Effector memory CD8-positive, alpha-beta T cell (primary cell): ENCODE measurements at regions not wholly inside any gene's neighbourhood (a gene's known extent, or its start where the extent isn't known, plus 50 kb on each side); places are given as distances from the start of the nearest gene placed in this dataset.
"Not testable (repeated sequence)": the region's sequence is repeated elsewhere in the genome, so short reads cannot be mapped to it uniquely, and the experiment has no call there.

ENCODE experiments used
- ATAC-seq: fragments of 150-1000 bp; cut with Tn5 transposase; replicated peaks from 2 replicates; pipeline ENCODE4 v1.10.0; 2021; ENCODE audit warnings: mild to moderate bottlenecking, moderate library complexity
- DNase-seq, 3 experiments: peaks; one replicate each; pipeline ENCODE4 v3.0.0; 2021
- H3K27ac Mint-ChIP-seq, 2 donors: one replicate each; pipeline ENCODE4 v1.8.0; 2022; ENCODE audit warnings: mild to moderate bottlenecking in 2 of 2, mixed read lengths in 2 of 2, moderate library complexity in 2 of 2
- H3K27me3 Mint-ChIP-seq, 2 donors: one replicate each; pipeline ENCODE4 v1.8.0; 2022; ENCODE audit warnings: mixed read lengths in 2 of 2
- H3K36me3 Mint-ChIP-seq: one replicate; pipeline ENCODE4 v1.8.0; 2022; ENCODE audit warnings: mild to moderate bottlenecking, moderate library complexity, mixed read lengths; ENCODE audit not compliant: insufficient read depth
- H3K4me1 Mint-ChIP-seq, 2 donors: one replicate each; pipeline ENCODE4 v1.8.0; 2022; ENCODE audit warnings: low read depth in 2 of 2, mixed read lengths in 2 of 2
- H3K4me3 Mint-ChIP-seq, 2 donors: one replicate each; pipeline ENCODE4 v1.8.0; 2022; ENCODE audit warnings: mild to moderate bottlenecking in 2 of 2, mixed read lengths in 2 of 2, moderate library complexity in 2 of 2
- H3K9me3 Mint-ChIP-seq, 2 donors: one replicate each; pipeline ENCODE4 v1.8.0; 2022; ENCODE audit warnings: mixed read lengths in 2 of 2

- no peak overlapping the region for H3K4me3 Mint-ChIP-seq
- ATAC-seq (no peak), DNase-seq (no peak)
- H3K4me1 Mint-ChIP-seq = peaks cover 0 to 2% of the 10 kb centered on the region in 2 donors
- H3K27me3 Mint-ChIP-seq = peaks cover 9 to 11% of the 10 kb centered on the region in 2 donors
- H3K27ac Mint-ChIP-seq = no peak overlapping the region
- no peaks in the 10 kb centered on the region for H3K9me3 Mint-ChIP-seq
- H3K36me3 Mint-ChIP-seq = peaks cover 4% of the 10 kb centered on the region
Measured at GRCh38 chr2:3110994-3111666, 266.5 kb downstream of the EIPR1 start.

GRCh38 chr2:3110555-3110954, 267.1 kb downstream of the EIPR1 start:
- Mint-ChIP-seq H3K36me3 (peaks cover 4% of the 10 kb centered on the region), H3K4me1 (peaks cover 0 to 2% of the 10 kb centered on the region in 2 donors), H3K27me3 (peaks cover 15 to 17% of the 10 kb centered on the region in 2 donors), H3K9me3 (no peaks in the 10 kb centered on the region), H3K4me3 (no peak overlapping the region), H3K27ac (no peak overlapping the region)
- ATAC-seq = no peak
- no peak for DNase-seq

- H3K27ac Mint-ChIP-seq = no peak overlapping the region
- H3K4me1 Mint-ChIP-seq = peaks cover 0 to 2% of the 10 kb centered on the region in 2 donors
- no peaks in the 10 kb centered on the region for H3K9me3 Mint-ChIP-seq
- peaks cover 9 to 13% of the 10 kb centered on the region in 2 donors for H3K27me3 Mint-ChIP-seq
- ATAC-seq = no peak
- H3K4me3 Mint-ChIP-seq = no peak overlapping the region
- peaks cover 4% of the 10 kb centered on the region for H3K36me3 Mint-ChIP-seq
- no peak for DNase-seq
Measured at GRCh38 chr2:3108710-3109702, 268.6 kb downstream of the EIPR1 start.

GRCh38 chr2:3108105-3108504, 269.5 kb downstream of the EIPR1 start:
- no peak for ATAC-seq
- DNase-seq = no peak
- no peaks in the 10 kb centered on the region for H3K9me3 Mint-ChIP-seq
- H3K27me3 Mint-ChIP-seq = peaks cover 11 to 13% of the 10 kb centered on the region in 2 donors
- H3K36me3 Mint-ChIP-seq = peaks cover 4% of the 10 kb centered on the region
- H3K4me3 Mint-ChIP-seq = no peak overlapping the region
- peaks cover 0 to 2% of the 10 kb centered on the region in 2 donors for H3K4me1 Mint-ChIP-seq
- H3K27ac Mint-ChIP-seq = no peak overlapping the region

- H3K27me3 Mint-ChIP-seq = peaks cover 13 to 16% of the 10 kb centered on the region in 2 donors
- peaks cover 0 to 2% of the 10 kb centered on the region in 2 donors for H3K4me1 Mint-ChIP-seq
- DNase-seq (no peak), ATAC-seq (no peak)
- H3K9me3 Mint-ChIP-seq = no peaks in the 10 kb centered on the region
- no peak overlapping the region for H3K27ac Mint-ChIP-seq
- no peak overlapping the region for H3K4me3 Mint-ChIP-seq
- H3K36me3 Mint-ChIP-seq = peaks cover 2% of the 10 kb centered on the region
Measured at GRCh38 chr2:3107567-3107966, 270.1 kb downstream of the EIPR1 start.

- Mint-ChIP-seq H3K4me1 (peaks cover 0 to 2% of the 10 kb centered on the region in 2 donors), H3K27ac (peak overlapping the region in 1 of 2 donors; percentile 28), H3K36me3 (no peaks in the 10 kb centered on the region), H3K9me3 (no peaks in the 10 kb centered on the region), H3K27me3 (peaks cover 21 to 27% of the 10 kb centered on the region in 2 donors), H3K4me3 (no peak overlapping the region)
- DNase-seq (no peak), ATAC-seq (no peak)
Measured at GRCh38 chr2:3105814-3106569, 271.6 kb downstream of the EIPR1 start.

GRCh38 chr2:3104958-3105813, 272.4 kb downstream of the EIPR1 start:
- not testable (repeated sequence) for H3K4me3 Mint-ChIP-seq

GRCh38 chr2:3104261-3104660, 273.4 kb downstream of the EIPR1 start:
- ATAC-seq (no peak), DNase-seq (no peak)
- Mint-ChIP-seq H3K4me1 (peaks cover 0 to 6% of the 10 kb centered on the region in 2 donors), H3K36me3 (no peaks in the 10 kb centered on the region), H3K27me3 (peaks cover 31 to 44% of the 10 kb centered on the region in 2 donors), H3K27ac (no peak overlapping the region), H3K4me3 (no peak overlapping the region), H3K9me3 (no peaks in the 10 kb centered on the region)

More at GRCh38 chr2:3104958-3105813, 272.4 kb downstream of the EIPR1 start:
- H3K4me1 Mint-ChIP-seq, ATAC-seq, H3K36me3 Mint-ChIP-seq, DNase-seq, H3K9me3 Mint-ChIP-seq: not testable (repeated sequence)
- peak overlapping the region in 1 of 2 donors; percentile 28 for H3K27ac Mint-ChIP-seq
- H3K27me3 Mint-ChIP-seq = peaks cover 26 to 35% of the 10 kb centered on the region in 2 donors

GRCh38 chr2:3102922-3103569, 274.6 kb downstream of the EIPR1 start:
- no peaks in the 10 kb centered on the region for H3K9me3 Mint-ChIP-seq
- H3K4me1 Mint-ChIP-seq = peaks cover 0 to 4% of the 10 kb centered on the region in 2 donors
- H3K4me3 Mint-ChIP-seq = no peak overlapping the region
- peaks cover 31 to 53% of the 10 kb centered on the region in 2 donors for H3K27me3 Mint-ChIP-seq
- DNase-seq = no peak
- H3K36me3 Mint-ChIP-seq = no peaks in the 10 kb centered on the region
- H3K27ac Mint-ChIP-seq = no peak overlapping the region
- no peak for ATAC-seq

GRCh38 chr2:3102081-3102921, 275.3 kb downstream of the EIPR1 start:
- DNase-seq (no peak), ATAC-seq (no peak)
- H3K4me1 Mint-ChIP-seq = peaks cover 0 to 4% of the 10 kb centered on the region in 2 donors
- H3K27ac Mint-ChIP-seq = no peak overlapping the region
- no peak overlapping the region for H3K4me3 Mint-ChIP-seq
- H3K9me3 Mint-ChIP-seq = no peaks in the 10 kb centered on the region
- peaks cover 31 to 60% of the 10 kb centered on the region in 2 donors for H3K27me3 Mint-ChIP-seq
- no peaks in the 10 kb centered on the region for H3K36me3 Mint-ChIP-seq

- Mint-ChIP-seq H3K4me1 (peaks cover 0 to 4% of the 10 kb centered on the region in 2 donors), H3K36me3 (no peaks in the 10 kb centered on the region), H3K4me3 (no peak overlapping the region), H3K9me3 (no peaks in the 10 kb centered on the region), H3K27ac (no peak overlapping the region), H3K27me3 (peaks cover 29 to 63% of the 10 kb centered on the region in 2 donors)
- DNase-seq (no peak), ATAC-seq (no peak)
Measured at GRCh38 chr2:3101016-3101942, 276.3 kb downstream of the EIPR1 start.
